HL-60 (cell line): ENCODE measurements at regions not wholly inside any gene's neighbourhood (a gene's known extent, or its start where the extent isn't known, plus 50 kb on each side); places are given as distances from the start of the nearest gene placed in this dataset.

Experiments used
- DNase-seq, 2 experiments: peaks; one replicate each; pipeline ENCODE4 v3.0.0-alpha.2; 2010 to 2020; ENCODE audit warnings: low read depth in 1 of 2, low spot score in 1 of 2
- H3K27ac ChIP-seq: fragments of 250-450 bp; sonication (Bioruptor Pico); replicated peaks from 2 replicates; pipeline ENCODE4 v1.5.1; 2020; ENCODE audit warnings: mild to moderate bottlenecking, moderate library complexity
- H3K27me3 ChIP-seq: fragments of 250-450 bp; sonication (Bioruptor Pico); 2 replicates; pipeline ENCODE4 v1.5.1; 2021; ENCODE audit warnings: mild to moderate bottlenecking, moderate library complexity; ENCODE audit not compliant: insufficient read depth, poor library complexity, severe bottlenecking
- H3K4me3 ChIP-seq: replicated peaks from 2 replicates; pipeline ENCODE4 v1.5.1; 2011; ENCODE audit warnings: mild to moderate bottlenecking, control low read depth, low read length; ENCODE audit not compliant: insufficient read depth
- CTCF ChIP-seq: IDR thresholded peaks from one replicate; pipeline ENCODE4 v1.5.1; 2011; ENCODE audit warnings: low read length, control low read depth, inconsistent platforms; ENCODE audit not compliant: insufficient read depth
- GABPA ChIP-seq: IDR thresholded peaks from 2 replicates; pipeline ENCODE4 v1.6.1; 2012; ENCODE audit warnings: low read depth
- POLR2AphosphoS5 ChIP-seq: IDR thresholded peaks from 2 replicates; pipeline ENCODE4 v1.6.1; 2012; ENCODE audit warnings: low read depth
- REST ChIP-seq: IDR thresholded peaks from 2 replicates; pipeline ENCODE4 v1.6.1; 2012; ENCODE audit warnings: low read depth; ENCODE audit not compliant: insufficient replicate concordance
- SPI1 ChIP-seq: IDR thresholded peaks from 2 replicates; pipeline ENCODE4 v1.6.1; 2012; ENCODE audit warnings: low read depth, mild to moderate bottlenecking, borderline replicate concordance

DNA sequence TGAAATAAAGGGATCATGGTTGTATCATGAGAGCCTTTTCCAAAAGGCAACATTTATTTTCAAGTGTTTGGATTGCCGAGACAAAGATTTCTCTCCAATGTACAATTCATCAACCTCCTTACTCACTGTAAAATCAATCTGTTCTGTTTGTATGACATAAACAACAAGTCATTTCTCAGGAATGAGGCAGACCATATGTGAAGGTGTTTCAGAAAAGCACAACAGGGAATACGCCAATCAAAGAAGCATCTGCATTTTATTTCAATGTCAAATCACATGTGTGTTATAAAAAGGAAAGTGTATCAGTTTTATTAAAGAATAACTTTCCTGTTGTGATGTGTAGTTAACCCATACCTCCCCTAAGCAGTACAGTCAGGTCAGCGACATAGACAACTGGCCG lies 653.7 kb downstream of the TFAP2A start:
- no peak for DNase-seq
- TF ChIP-seq POLR2AphosphoS5 = no peak
- no peak for TF ChIP-seq GABPA
- no peak for TF ChIP-seq REST
- TF ChIP-seq SPI1 = no peak
- no peak for TF ChIP-seq CTCF
- no peak overlapping the region for H3K27ac ChIP-seq
- no peaks in the 10 kb centered on the region for H3K27me3 ChIP-seq
- H3K4me3 ChIP-seq = no peak overlapping the region

DNA sequence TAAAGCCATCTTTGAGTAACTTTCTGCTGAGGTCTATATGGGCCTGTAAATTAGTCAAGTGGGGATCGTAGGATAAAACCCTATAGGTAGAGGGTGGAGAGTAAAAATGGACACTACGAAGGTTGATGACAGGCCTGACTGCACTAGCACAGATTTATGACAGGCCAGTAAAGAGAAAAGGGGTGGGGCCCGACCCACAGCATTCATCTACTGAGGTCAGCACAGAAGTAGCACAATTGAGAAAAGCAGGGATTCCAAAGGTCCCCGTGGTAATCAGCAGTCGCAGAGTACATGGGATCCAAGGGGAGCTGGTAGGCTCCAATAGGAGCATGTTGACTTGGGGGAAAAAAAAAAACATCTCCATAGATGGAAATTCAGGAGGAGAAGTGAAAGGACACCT lies 660.4 kb downstream of the TFAP2A start:
- DNase-seq = no peak
- H3K27ac ChIP-seq = no peak overlapping the region
- no peak overlapping the region for H3K4me3 ChIP-seq
- H3K27me3 ChIP-seq = no peaks in the 10 kb centered on the region
- TF ChIP-seq POLR2AphosphoS5 (no peak), SPI1 (no peak), GABPA (no peak), CTCF (no peak), REST (no peak)

DNA sequence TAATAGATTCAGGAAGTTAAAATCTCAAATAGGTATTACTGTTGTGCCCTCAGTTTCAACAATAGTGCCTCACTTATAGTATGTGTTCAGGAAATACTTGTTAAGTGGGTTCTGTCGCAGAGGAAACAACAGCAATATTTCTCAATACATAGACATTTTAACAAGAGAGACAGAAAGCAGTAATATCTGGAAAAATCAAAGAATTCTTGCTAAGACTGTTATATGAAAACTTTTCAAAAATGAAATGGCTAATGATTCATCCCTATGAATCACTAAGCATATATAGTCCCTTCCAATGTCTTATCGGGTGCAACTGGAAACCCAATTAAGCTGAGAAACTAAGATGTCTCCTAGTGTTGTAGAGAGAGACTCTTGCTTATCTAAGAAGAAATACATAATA lies 668.9 kb downstream of the TFAP2A start:
- Histone ChIP-seq H3K27ac (no peak overlapping the region), H3K4me3 (no peak overlapping the region), H3K27me3 (no peaks in the 10 kb centered on the region)
- TF ChIP-seq POLR2AphosphoS5 (no peak), REST (no peak), CTCF (no peak), GABPA (no peak), SPI1 (no peak)
- no peak for DNase-seq
